Middle frontal gyrus (tissue), 1 donor: ENCODE measurements at regions not wholly inside any gene's neighbourhood (a gene's known extent, or its start where the extent isn't known, plus 50 kb on each side); places are given as distances from the start of the nearest gene placed in this dataset.

Source experiments
- DNase-seq: peaks from one replicate; pipeline ENCODE4 v3.0.0-alpha.2; 2015; ENCODE audit warnings: low spot score; ENCODE audit errors: extremely low spot score

- no peak for DNase-seq
Observed at GRCh38 chr15:70556779-70557178, 206.6 kb downstream of the UACA start.

- no peak for DNase-seq
Observed at GRCh38 chr15:70556151-70556741, 207.1 kb downstream of the UACA start.

GRCh38 chr15:70555713-70556112 is 207.6 kb downstream of the UACA start:
- DNase-seq = no peak

GRCh38 chr15:70547846-70548487 is 215.4 kb downstream of the UACA start:
- no peak for DNase-seq

- DNase-seq = no peak
Observed at GRCh38 chr15:70545526-70545925, 217.8 kb downstream of the UACA start.

GRCh38 chr15:70541511-70541910 is 221.8 kb downstream of the UACA start:
- DNase-seq = no peak

GRCh38 chr15:70539912-70540530 is 223.3 kb downstream of the UACA start:
- DNase-seq = no peak

- DNase-seq = no peak
Observed at GRCh38 chr15:70539409-70539808, 223.9 kb downstream of the UACA start.

GRCh38 chr15:70538278-70538677 is 225.1 kb downstream of the UACA start:
- no peak for DNase-seq

GRCh38 chr15:70535955-70536338 is 227.4 kb downstream of the UACA start:
- DNase-seq = no peak

- DNase-seq = no peak
Observed at GRCh38 chr15:70535071-70535954, 228.0 kb downstream of the UACA start.

GRCh38 chr15:70533931-70534742 is 229.2 kb downstream of the UACA start:
- DNase-seq = no peak

GRCh38 chr15:70532531-70533186 is 230.7 kb downstream of the UACA start:
- DNase-seq = no peak

GRCh38 chr15:70531576-70531975 is 231.8 kb downstream of the UACA start:
- DNase-seq = no peak

- no peak for DNase-seq
Observed at GRCh38 chr15:70530906-70531305, 232.5 kb downstream of the UACA start.

GRCh38 chr15:70530503-70530902 is 232.9 kb downstream of the UACA start:
- no peak for DNase-seq

GRCh38 chr15:70530017-70530499 is 233.3 kb downstream of the UACA start:
- no peak for DNase-seq

GRCh38 chr15:70528816-70529215 is 234.5 kb downstream of the UACA start:
- DNase-seq = no peak

- DNase-seq = no peak
Observed at GRCh38 chr15:70528270-70528706, 235.1 kb downstream of the UACA start.

- no peak for DNase-seq
Observed at GRCh38 chr15:70526974-70527325, 236.4 kb downstream of the UACA start.
